NCI-H2081 (cell line): ENCODE measurements at regions not wholly inside any gene's neighbourhood (a gene's known extent, or its start where the extent isn't known, plus 50 kb on each side); places are given as distances from the start of the nearest gene placed in this dataset.
A peak's percentile ranks its signal among the peaks of the same experiment; 100 is the strongest.
"Not testable (repeated sequence)": the region's sequence is repeated elsewhere in the genome, so short reads cannot be mapped to it uniquely, and the experiment has no call there.

Source experiments
- DNase-seq, 2 experiments: peaks; one replicate each; lab custom pipeline; 2025; lab: John Stamatoyannopoulos, UW

DNA sequence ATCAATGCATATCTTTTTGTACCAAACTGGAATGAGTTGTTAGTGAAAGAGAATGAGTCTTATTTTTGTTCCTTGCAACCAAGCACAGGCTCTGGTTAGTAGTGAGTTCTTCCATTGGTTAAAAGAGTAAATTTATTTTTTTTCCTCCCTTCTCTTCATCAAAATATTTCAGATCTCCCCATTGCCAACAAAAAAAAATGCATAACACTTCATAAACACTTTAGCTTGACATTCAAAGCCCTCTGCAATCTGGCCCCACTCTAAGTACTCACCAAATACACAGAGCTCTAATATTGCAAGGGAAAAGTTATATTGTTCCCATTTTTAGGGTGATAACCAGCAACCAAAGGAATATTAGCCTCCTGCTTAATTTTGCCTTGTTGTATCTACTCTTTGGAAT, 333.0 kb upstream of the LUZP2 start:
- no peak for DNase-seq

DNA sequence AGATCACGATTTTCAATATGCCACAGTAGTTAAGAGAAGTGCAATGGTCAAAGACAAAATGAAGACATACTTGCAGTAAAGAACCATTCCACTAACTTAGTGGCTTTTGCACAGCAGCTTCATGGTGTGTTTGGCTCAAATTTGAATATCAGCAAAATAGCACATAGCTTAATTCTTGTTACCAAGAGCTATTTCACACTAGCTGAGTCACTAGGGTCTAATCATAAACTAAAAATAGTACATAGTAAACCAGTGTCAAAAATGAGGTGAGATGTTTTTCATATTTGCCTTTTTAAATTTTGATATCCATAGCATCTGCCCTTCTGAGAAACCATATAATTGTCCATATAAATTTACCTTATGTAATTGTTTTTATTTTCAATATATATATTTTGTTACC, 325.0 kb upstream of the LUZP2 start:
- no peak for DNase-seq

DNA sequence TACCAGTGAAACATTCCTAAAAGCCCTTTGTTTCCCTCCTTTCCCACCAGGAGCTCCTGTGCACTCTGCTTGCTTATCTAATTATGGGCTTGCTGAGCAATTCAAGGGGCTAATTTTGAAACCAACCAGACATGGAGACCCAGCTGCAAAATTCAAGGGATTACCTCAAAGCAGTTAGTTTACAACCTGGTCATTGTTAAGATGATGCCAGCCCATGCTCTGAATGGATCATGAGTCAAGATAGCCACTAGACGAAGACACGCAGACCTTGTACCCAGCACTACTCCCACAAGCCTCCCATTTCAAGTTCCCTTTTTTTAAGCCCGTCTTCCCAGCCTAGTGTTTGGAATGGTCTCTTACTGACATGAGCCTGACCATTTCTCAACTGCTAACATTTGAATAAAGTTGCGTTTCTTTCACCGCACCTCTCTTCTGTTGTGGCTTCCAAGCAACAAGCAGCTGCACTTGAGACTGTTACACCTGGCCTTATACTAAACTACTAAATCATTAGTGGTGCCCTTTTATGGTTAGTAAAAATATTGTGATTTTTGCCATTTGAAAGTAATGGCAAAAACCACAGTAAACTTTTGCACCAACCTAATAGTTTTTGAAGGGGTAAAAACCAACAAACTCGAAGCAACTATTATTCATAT, 315.3 kb upstream of the LUZP2 start:
- no peak for DNase-seq

DNA sequence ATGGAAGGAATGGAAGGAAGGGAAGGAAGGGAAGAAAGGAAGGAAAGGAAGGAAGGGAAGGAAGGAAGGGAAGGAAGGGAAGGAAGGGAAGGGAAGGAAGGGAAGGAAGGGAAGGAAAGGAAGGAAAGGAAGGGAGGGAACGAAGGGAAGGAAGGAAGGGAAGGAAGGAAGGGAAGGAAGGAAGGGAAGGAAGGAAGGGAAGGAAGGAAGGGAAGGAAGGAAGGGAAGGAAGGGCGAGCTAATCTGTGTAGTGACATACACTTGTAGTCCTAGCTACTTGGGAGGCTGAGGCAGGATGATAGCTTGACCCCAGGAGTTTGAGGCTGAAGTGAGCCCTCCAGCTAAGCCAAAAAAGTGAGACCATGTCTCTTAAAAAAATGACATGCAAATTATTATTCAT, 311.3 kb upstream of the LUZP2 start:
- DNase-seq: not testable (repeated sequence)

DNA sequence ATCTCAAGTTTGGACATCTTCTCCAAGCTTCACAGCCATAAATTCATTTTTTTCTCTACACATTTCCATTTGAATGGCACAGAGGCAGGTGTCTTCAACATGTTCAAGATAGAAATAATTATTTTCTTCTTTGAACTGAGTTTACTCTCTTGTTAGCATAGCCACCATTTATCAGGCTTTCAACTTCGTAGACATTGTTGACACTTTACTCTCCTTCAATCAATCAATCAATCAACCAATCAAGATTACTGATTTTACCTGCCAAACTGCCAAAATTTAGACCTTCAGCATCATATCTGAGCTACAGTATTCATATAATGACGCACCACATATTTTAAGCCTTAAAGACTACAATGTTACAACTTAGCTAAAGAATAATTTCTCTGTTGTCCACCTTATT, 300.1 kb upstream of the LUZP2 start:
- DNase-seq: no peak

DNA sequence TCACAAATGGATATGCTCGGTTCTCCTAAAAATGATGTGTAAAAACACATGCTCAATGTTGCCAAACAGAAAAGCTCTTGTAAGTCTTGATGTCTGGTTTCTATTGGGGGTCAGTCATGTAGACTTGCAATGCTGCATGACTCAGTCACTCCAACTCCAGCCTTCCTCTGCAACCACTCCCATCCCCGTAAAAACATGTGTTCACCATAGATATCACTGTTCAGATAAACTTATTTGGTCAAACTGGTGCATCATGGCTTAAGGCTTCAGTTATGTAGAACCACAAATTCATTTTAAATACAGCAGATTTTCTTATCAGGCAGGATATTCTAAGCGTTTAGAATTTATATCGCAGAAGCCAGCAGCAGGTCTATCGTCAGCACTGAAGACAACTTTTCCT, 298.4 kb upstream of the LUZP2 start:
- no peak for DNase-seq

DNA sequence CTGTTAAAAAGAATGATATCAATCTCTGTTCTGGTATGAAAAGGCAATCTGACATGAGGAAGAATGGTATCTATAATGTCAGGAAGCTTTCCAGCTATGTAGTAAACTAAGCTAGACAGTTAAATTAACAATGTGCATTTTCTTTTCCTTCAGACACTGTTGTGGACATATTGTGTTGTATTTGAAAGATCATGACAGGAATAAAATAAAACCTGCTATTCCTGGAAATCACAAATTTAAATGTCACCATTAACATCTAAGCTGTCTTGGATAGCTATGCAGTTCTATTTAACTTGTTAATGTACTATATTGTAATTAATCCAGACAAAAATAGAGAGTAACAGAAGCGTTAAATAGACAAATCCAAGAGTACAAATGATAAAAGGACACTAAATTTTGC, 297.4 kb upstream of the LUZP2 start:
- no peak for DNase-seq

DNA sequence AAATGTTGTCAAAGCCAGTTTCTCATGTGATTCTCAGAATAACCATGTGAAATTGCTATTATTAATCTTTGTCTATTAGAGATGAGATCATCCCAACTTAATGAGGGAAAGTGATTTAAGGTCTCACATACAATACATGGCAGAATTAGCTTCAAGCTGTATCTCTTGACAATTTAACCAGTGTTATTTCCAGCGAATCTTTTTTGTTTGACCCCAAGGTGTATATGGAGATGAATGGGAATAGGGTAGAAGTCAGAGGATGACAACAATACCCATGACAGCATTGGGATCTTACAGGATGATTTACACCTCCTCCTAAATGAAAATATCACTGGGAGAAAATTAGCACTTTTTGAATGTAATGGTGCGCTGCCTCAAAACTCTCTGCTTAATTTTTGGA, 290.8 kb upstream of the LUZP2 start:
- peak in 1 of 2 experiments; percentile 52 for DNase-seq

DNA sequence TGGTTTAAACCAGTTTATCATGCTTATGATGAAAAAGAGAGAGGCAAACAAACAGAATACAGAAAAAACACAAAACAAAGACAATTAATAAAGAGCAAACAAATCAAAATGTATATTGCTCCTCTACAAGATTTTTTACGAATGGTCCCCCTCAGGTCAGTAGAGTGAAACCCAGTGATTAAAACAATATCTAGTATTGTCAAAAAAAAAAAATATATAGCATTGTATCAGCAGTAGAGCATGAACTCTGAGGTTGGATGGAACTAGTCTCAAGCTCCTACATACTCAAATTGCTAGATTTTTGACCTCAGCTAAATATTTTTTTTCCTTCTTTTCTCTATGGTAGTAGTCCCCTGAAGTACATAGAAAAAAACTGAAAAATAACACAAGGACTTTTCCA, 290.3 kb upstream of the LUZP2 start:
- no peak for DNase-seq

DNA sequence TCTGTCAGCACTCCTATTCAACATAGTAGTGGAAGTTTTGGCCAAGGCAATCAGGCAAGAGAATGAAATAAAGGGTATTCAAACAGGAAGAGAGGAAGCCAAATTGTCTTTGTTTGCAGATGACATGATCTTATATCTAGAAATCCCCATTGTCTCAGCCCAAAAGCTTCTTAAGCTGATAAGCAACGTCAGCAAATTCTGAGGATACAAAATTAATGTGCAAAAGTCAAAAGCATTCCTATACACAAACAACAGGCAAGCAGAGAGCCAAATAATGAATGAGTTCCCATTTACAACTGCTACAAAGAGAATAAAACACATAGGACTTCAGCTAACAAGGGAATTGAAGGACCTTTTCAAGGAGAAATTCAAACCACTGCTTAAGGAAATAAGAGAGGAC, 280.4 kb upstream of the LUZP2 start:
- DNase-seq: no peak

DNA sequence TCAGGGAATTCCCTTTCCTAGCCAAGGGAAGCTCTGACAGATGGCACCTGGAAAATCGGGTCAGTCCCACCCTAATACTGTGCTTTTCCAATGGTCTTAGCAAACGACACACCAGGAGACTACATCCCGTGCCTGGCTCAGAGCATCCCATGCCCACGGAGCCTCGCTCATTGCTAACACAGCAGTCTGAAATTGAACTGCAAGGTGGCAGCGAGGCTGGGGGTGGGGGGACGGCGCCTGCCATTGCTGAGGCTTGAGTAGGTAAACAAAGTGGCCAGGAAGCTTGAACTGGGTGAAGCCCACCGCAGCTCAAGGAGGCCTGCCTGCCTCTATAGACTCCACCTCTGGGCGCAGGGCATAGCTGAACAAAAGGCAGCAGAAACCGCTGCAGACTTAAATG, 279.5 kb upstream of the LUZP2 start:
- not testable (repeated sequence) for DNase-seq

DNA sequence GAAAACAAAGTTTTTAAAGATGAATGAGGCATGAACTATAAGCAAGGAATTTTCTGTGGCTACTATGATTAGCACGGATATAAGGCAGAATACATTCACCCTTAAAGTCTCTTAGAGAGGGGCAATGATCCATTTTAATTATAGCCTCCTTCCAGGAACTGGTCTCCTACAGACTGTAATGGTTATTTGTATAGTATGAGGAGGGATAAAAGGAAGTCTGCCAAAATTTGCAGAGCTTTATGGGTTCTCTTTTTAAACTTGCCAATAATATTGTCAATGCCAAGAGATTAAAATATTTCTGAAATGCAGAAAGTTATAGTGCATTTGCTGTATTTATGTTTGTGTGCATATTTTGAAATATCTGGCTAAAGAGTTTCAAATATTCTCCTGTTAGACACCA, 271.4 kb upstream of the LUZP2 start:
- DNase-seq: peak in 1 of 2 experiments; percentile 40

DNA sequence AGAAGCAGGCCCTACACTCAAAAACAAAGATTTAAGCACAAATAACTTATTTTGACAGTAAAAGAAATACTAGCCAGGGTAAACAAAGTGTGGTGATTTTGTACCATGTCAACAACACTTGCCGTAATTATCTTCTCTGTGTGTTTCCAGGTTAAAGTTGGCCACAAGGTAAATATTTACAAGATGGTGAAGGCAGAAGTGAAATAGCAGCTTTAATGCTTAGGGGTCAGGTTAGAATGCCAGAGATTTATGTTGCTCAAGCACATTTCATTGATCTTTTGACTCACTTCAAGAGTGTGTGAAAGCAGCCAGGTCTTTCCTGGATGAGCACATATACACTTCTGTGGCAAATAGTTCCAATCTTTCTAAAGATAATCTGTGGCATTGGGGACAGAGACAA, 270.2 kb upstream of the LUZP2 start:
- peak; percentile 8 to 48 for DNase-seq

DNA sequence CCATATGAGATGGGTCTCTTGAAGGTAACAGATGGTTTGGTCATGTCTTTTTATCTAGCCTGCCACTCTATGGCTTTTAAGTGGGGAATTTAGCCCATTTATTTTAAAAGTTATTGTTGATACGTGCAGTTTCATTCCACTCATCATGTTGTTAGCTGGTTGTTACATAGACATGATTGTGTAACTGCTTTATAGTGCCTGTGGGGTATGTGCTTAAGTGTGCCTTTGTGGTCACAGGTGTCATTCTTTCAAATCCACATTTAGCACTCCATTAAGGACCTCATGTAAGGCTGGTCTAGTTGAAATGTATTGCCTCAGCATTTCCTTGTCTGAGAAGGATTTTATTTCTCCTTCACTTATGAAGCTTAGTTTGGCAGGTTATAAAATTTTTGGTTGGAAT, 263.8 kb upstream of the LUZP2 start:
- DNase-seq: no peak

DNA sequence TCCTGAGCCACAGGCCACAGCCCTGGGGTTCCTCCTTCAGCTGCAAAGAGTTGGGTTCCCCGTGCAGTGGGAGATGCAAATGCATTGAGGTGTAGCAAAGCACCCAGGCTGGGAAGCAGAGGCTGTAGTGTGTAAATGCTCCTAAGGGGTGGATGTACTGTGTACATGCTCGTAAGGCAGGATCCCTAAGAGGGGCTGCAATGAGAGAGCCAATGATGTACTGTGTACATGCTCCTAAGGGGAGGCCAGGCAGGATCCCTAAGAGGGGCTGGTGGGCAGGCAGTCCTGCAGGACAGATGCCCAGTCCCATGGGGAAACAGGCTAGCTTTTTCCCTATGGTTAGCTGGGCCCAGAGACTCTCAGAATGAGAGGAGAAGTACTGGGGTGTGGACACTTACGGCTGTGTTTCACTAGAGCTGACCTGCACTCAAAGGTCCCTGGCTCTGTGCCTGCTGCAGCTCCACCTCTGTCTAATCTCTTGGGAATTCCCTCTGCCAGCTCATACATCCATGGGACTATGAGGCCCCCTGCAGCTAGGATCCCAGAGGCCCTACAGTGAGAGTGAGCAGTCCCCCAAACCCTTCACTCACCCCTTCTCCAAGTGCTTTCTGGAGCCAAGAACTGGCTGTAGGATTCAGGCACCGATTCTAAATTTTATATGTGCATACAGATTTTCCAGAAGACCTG, 261.9 kb upstream of the LUZP2 start:
- DNase-seq: no peak

DNA sequence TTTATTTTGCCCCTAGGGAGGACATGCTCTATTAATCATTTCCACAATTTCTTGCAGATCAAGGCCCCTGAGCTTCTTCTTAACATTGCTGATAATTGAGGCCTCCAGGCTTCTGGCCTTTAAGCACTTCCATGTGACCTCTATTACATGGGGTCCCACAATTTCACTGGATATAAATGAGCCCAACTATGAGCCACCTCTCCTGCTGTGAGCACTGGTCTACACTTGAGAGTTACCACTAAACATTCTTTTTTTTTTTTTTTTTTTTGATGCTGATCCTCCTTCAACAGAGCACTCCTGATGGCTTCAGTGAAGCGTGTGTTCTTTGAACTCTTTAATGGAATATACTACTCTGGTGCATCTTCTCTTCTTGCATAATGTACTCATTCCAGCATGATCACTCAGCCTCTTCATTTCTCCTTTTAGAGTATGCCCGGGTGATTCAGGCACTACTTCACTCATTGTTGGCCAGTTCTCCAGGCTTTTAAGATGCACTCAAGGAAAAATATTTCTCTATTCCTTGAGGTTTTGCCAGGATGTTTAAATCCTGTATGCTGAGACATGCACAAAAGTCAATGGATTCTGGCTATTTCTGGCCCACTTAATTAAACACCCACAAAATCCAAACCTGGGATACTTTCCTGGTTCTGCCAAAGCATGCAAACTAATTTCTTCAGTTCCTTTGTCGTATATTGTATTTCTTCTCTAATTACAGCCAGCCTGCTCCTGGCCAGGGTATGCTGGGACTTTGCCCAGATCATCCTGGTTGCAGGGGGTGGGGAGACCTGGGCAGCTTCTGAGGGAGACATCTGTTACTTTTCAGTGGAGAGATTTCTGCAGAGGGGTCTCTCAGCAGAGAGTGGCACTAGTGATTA, 257.8 kb upstream of the LUZP2 start:
- no peak for DNase-seq

DNA sequence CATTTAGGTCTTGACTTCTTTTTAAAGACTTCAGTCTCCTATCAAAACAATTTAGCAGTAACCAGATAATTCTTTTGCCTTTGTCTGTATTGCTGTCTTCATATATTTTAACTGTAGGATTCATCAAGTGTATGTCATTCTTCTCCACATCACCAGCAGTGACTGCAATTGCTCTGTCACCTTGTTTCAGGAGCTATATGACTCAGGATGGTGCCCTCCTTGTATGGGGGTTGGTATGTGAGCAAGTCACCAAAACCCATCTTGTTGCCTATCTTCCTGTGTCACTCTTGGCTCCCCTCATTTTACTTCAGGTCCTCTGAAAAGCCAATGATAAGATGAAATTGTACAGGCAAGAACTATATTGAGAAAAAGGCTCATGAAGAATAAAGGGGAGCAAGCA, 256.9 kb upstream of the LUZP2 start:
- DNase-seq: no peak

DNA sequence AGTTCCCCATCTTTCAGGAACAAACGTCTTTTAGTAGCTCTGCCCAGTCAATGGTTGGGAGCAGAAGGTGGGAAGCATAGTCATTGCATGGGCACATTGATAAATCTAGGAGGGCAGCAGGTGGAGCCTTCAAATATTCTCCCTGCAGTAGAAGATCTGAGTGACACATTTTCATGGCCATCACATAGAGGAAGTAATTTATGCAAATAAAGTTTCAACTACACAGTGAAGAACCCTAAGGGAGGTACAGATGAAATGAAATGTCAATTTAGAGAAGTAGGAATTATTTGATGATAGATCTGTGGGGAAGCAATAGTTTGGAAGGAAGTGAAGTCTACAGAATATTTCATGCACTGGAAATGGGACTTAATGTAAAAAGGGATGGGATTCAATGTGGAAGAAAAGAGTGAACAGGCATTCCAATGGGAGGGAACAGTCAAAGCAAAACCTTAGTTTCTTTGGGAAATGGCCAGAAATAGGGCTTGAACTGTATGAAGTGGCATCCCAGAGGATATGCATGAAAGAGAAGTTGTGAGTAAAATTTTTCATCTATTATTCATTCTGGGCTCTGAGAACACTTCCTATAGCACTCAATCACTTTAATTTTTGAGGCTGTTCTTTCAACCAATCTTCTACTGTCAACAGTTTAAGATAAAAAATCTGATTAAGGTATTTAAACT, 256.2 kb upstream of the LUZP2 start:
- DNase-seq: no peak

DNA sequence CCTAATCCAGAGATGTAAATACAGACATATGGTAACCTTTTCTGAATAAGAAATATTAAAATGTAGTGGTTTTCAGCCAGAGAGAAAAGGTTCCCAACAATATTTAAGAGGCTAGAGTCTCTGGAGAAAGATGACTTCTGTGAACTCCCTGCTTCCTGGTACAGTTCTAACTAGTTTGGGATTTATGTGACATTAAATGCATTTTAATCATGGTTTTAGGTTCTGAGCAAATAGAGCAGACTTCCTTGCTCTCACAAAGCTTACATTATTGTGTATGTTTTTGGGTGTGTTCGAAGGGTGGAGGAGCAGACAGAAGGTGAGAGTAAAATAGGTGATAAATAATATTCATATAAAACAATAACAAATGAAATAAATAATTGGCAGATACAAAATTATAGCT, 250.1 kb upstream of the LUZP2 start:
- peak in 1 of 2 experiments; percentile 22 for DNase-seq

DNA sequence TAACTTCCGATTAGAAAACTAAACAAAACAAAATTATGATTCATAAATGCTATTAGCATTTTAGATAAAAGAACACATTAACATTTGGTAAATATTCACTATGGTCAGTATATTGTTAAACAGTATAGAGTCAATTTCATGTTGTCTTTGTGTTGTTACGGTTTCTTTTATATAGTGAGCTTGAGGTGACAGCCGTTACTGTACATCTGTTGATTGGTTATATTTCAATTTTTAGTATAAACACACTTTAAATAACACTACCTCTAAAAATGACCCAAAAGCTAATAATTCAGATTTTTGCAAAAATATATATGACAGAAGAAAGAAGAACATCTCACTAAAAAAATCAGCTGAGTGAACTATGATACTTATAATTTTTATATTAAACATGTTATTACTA, 249.0 kb upstream of the LUZP2 start:
- DNase-seq: no peak

DNA sequence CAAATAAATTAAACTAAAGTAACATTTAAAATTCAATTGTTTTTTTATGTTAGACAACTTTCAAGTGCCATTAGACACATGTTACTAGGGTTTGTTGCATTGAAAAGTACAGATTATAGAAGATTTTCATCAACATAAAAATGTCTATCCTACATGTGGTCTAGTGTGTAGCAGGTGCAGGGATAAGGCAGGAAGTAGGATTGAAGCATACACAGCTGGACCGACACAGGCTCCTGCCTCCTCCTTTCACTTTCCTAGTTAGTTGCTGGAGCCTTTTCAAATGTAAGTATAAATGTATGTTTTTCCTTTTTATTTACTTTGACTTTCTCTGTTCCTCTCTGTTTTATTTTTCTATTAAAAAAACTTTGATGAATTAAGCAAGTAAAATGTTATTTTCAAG, 246.9 kb upstream of the LUZP2 start:
- DNase-seq: peak in 1 of 2 experiments; percentile 10

DNA sequence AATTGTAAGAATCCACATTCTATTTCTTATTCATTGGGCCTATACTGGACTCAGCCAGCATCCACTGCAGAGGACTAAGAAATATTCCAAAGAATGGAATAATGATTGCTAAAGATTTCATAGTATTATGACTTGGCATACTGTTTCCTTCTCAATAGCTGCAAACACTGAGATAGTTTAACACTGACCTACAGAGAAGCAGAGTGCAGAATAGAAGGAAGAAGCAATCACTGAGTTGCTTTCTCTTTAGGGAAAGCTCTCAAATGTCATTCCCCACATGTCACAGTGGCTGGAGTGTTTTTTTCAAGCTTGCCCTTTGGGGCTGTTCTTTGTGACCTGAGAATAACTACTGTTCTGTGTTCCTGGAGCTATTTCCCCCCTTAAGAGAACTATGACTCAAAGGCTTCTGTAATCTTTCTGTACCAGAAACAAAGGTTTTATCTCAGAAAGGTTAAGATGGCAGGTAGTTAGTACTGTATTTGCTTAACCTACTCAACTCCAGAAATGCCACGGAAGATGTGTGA, 243.6 kb upstream of the LUZP2 start:
- no peak for DNase-seq
